Esophagus muscularis mucosa (tissue), 4 donors: ENCODE measurements at regions not wholly inside any gene's neighbourhood (a gene's known extent, or its start where the extent isn't known, plus 50 kb on each side); places are given as distances from the start of the nearest gene placed in this dataset.

Experiments
- EP300 ChIP-seq: sonication (generic); formaldehyde crosslinking; IDR thresholded peaks from one replicate; pipeline ENCODE4 v1.6.1; 2017; ENCODE audit warnings: antibody characterized with exemption
- POLR2A ChIP-seq: fragments of 450-650 bp; IDR thresholded peaks from one replicate; pipeline ENCODE4 v1.6.1; 2017; ENCODE audit warnings: antibody characterized with exemption, moderate library complexity, mild to moderate bottlenecking, low read depth
- POLR2AphosphoS5 ChIP-seq, 2 donors: sonication (generic); formaldehyde crosslinking; IDR thresholded peaks; one replicate each; pipeline ENCODE4 v1.6.1; 2017; ENCODE audit warnings: antibody characterized with exemption in 2 of 2
- TF ChIP-seq, protein P1 (sequence below), 3 experiments: fragments of 200-600 bp in 2 of 3; fragments of 450-650 bp in 1 of 3; sonication (generic) in 2 of 3; IDR thresholded peaks; one replicate each; pipeline ENCODE4 v1.5.1; 2017 to 2019; ENCODE audit warnings: antibody characterized with exemption in 3 of 3, mild to moderate bottlenecking in 2 of 3, moderate library complexity in 1 of 3

GRCh38 chr5:124061068-124061430 is 549.1 kb downstream of the CSNK1G3 start:
- TF ChIP-seq, protein P1, sequence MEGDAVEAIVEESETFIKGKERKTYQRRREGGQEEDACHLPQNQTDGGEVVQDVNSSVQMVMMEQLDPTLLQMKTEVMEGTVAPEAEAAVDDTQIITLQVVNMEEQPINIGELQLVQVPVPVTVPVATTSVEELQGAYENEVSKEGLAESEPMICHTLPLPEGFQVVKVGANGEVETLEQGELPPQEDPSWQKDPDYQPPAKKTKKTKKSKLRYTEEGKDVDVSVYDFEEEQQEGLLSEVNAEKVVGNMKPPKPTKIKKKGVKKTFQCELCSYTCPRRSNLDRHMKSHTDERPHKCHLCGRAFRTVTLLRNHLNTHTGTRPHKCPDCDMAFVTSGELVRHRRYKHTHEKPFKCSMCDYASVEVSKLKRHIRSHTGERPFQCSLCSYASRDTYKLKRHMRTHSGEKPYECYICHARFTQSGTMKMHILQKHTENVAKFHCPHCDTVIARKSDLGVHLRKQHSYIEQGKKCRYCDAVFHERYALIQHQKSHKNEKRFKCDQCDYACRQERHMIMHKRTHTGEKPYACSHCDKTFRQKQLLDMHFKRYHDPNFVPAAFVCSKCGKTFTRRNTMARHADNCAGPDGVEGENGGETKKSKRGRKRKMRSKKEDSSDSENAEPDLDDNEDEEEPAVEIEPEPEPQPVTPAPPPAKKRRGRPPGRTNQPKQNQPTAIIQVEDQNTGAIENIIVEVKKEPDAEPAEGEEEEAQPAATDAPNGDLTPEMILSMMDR (IDR thresholded peaks at IDR 0.05) = no peak
- no peak for TF ChIP-seq POLR2A
- TF ChIP-seq EP300 = no peak
- no peak for TF ChIP-seq POLR2AphosphoS5 (IDR thresholded peaks at IDR 0.05)
